ENCODE measurements at regions not wholly inside any gene's neighbourhood (a gene's known extent, or its start where the extent isn't known, plus 50 kb on each side); places are given as distances from the start of the nearest gene placed in this dataset.
"Not testable (repeated sequence)": the region's sequence is repeated elsewhere in the genome, so short reads cannot be mapped to it uniquely, and the experiment has no call there.

- not testable (repeated sequence) for TF ChIP-seq PURB (CRISPR knock-in tag; IDR thresholded peaks at IDR 0.05; ENCODE audit: low read depth); SMAD1 (IDR thresholded peaks at IDR 0.05; ENCODE audit: low read depth, low read length, partially characterized antibody); MEF2D (tag; conservative IDR thresholded peaks at IDR 0.05; ENCODE audit: low read depth); CAMTA2 (CRISPR knock-in tag; conservative IDR thresholded peaks at IDR 0.05); SMARCB1 (IDR thresholded peaks at IDR 0.05; ENCODE audit: insufficient read length, low read depth); BCL6 (CRISPR knock-in tag; IDR thresholded peaks at IDR 0.05); AFF4 (CRISPR knock-in tag; IDR thresholded peaks at IDR 0.05); CTCF (IDR thresholded peaks at IDR 0.05 in 2 of 3, conservative IDR thresholded peaks at IDR 0.05 in 1 of 3; ENCODE audit: insufficient read depth in 2 of 3, low read depth in 1 of 3, low read length in 3 of 3); ZNF592 (IDR thresholded peaks at IDR 0.05); SPI1 (IDR thresholded peaks at IDR 0.05; ENCODE audit: borderline replicate concordance, low read depth, low read length)
Observed at GRCh38 chr17:27099266-27099665, 194.6 kb upstream of the WSB1 start.

Measured in K562 (cell line).